Coronary artery (tissue), 2 donors: ENCODE measurements at regions not wholly inside any gene's neighbourhood (a gene's known extent, or its start where the extent isn't known, plus 50 kb on each side); places are given as distances from the start of the nearest gene placed in this dataset.

Experiments used
- DNase-seq: peaks from one replicate; pipeline ENCODE4 v3.0.0-alpha.2; 2017; ENCODE audit warnings: low spot score
- H3K27ac ChIP-seq, 2 donors: fragments of 200-600 bp; sonication (generic); one replicate each; pipeline ENCODE4 v1.5.1; 2016 to 2019
- H3K4me3 ChIP-seq: fragments of 200-600 bp; sonication (generic); 2 replicates; pipeline ENCODE4 v1.5.1; 2016; ENCODE audit warnings: mild to moderate bottlenecking, moderate library complexity
- CTCF ChIP-seq: fragments of 200-600 bp; sonication (generic); IDR thresholded peaks from one replicate; pipeline ENCODE4 v1.5.1; 2019; ENCODE audit warnings: antibody characterized with exemption

DNA sequence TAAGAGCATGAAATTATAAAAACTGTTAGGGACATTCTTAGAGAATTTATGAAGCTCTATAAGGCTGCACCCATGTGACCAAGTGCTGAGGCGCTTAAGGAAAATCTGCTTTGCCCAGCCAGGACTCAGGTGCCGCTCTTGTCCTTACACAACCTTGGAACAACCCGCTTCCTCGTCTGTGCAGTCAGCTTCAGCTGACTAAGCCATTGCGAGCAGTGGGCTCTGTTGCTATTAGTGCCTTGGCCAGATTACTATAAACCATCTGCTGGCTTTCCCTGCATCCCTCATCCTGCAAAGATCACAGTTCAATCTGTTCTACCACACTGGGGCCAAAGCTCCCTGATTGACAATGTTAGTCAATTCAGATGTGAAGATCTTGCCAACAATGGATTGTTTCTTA is 89.1 kb upstream of the E2F3 start:
- no peak for DNase-seq
- no peak for TF ChIP-seq CTCF
- H3K27ac ChIP-seq, result no peak overlapping the region
- no peak overlapping the region for H3K4me3 ChIP-seq

DNA sequence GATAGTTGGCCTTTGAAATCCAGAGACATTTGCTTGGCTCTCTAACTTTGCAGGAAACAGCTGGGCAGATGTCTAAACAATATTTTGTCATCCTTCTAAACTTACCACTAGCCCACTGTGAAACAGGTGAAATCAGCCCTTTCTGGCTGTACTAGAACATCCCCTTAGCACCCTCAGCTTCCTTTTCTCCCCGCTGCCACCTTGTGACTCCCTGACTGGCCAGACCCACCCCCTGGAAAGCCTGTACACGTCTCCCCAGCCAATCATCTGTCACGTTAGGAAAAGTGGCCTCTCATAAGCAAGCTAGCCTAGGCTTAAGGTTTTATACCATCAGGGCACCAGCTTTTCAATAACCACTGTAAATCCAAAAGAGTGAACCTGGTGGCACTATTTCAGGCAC is 88.6 kb upstream of the E2F3 start:
- H3K27ac ChIP-seq, result no peak overlapping the region
- no peak for TF ChIP-seq CTCF
- no peak for DNase-seq

DNA sequence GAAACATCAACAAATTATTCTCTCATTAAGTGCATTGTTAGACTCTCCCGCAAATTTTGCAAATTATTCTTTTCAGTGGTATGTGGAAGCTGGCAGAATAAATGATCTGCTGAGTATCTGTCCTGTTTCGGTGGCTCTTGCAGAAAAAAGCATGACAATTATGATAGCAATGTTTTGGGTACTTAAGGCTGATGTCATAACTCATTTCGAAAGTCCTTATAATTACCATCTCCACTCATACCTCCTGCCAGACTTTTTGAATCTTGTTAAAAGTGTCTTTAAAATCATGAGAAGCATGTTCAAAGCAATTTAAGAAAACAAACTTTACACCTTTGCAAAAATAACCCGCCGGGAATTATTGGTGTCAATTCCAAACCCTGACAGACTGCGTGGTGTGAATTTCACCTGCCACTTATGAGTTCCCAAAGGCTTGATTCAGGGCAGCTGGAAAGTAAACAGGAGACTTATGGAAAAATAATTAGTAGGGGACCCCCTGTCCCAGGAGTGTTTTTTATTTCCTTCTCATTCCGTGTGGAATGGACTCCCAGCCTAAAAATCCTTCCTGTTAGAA is 87.6 kb upstream of the E2F3 start:
- Histone ChIP-seq H3K27ac (no peak overlapping the region), H3K4me3 (no peak overlapping the region)
- TF ChIP-seq CTCF, result no peak
- no peak for DNase-seq

More for the DNA sequence above, 88.6 kb upstream of the E2F3 start:
- no peak overlapping the region for H3K4me3 ChIP-seq

DNA sequence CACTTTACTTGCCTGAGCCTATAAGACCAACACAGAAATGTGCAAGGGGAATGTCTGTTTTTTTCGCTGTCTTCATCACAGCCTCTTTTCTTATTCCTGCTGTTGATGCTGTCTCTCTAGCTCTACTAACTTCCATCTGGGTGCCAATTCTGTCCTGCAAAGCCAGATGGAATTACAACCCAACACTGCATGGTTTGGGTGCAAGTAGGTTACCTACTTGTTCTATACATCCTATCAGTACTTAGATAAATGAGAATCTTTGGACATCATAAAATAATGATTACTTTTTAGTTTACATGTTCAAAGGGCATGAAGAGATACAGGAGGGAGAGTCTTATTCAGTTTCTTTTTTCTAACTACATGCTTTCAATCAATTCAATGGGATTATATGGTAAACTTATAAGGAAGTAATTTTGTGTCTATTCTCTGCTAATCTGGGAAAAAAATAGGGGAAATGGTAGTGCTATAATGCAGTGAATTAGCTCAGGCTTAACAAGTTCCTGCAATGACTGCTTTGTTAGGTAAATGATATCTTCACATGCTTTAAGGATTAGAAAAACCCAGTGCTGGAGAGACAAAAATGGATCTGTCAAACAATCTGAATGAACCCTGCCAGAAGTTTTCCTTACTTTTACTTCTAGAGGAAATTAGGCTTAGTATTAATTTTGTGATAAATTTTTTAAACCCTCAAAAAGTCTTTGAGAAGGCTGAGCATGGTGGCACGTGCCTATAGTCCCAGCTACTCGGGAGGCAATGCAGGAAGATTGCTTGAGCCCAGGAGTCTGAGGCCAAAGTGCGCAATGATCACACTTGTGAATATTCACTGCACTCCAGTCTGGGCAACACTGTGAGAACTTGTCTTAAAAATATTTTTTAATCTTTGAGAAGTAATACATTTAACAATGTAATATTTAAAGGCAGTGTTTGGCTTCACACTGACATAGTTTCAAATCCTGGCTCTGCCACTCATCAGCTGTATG is 86.5 kb upstream of the E2F3 start:
- no peak for TF ChIP-seq CTCF
- Histone ChIP-seq H3K4me3 (no peak overlapping the region), H3K27ac (no peak overlapping the region)
- DNase-seq, result no peak

DNA sequence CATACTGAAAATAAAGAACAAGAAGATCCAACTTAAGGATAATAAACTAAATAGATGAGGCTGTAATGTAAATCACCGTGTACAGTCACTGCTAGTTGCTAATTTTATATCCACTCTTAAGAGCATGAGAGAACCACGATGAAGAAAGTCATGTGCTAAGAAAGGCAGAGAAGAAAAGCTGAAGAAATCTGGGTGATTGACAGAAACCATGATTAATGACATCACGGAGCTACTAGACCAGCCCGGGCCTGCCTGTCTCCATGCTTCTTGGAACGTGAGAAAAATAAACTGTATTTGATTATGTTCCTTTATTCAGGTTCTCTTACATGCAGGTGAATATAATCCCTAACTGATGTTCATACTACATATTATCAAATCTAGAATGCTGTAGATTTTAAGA is 84.2 kb upstream of the E2F3 start:
- no peak for TF ChIP-seq CTCF
- H3K27ac ChIP-seq, result no peak overlapping the region

DNA sequence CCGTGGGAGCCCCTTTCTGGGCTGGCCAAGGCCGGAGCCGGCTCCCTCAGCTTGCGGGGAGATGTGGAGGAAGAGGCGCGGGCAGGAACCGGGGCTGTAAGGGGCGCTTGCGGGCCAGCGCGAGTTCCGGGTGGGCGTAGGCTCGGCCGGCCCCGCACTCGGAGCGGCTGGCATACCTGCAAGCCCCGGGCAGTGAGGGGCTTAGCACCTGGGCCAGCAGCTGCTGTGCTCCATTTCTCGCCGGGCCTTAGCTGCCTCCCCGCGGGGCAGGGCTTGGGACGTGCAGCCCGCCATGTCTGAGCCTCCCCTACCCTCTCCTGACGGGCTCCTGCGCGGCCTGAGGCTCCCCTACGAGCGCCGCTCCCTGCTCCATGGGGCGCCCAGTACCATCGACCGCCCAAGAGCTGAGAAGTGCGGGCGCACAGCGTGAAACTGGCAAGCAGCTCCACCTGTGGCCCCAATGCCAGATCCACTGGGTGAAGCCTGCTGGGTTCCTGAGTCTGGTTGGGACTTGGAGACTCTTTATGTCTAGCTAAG is 82.8 kb upstream of the E2F3 start:
- H3K27ac ChIP-seq, result no peak overlapping the region
- no peak for DNase-seq
- no peak overlapping the region for H3K4me3 ChIP-seq
- no peak for TF ChIP-seq CTCF

More for the DNA sequence above, 84.2 kb upstream of the E2F3 start:
- DNase-seq, result no peak
- H3K4me3 ChIP-seq, result no peak overlapping the region
